CD14-positive monocyte (primary cell): ENCODE measurements at regions not wholly inside any gene's neighbourhood (a gene's known extent, or its start where the extent isn't known, plus 50 kb on each side); places are given as distances from the start of the nearest gene placed in this dataset.
"Not testable (repeated sequence)": the region's sequence is repeated elsewhere in the genome, so short reads cannot be mapped to it uniquely, and the experiment has no call there.

Experiments used
- DNase-seq, 3 donors: peaks; one replicate each; pipeline ENCODE4 v3.0.0-alpha.2; 2011 to 2022
- H2AFZ ChIP-seq: 2 replicates; pipeline ENCODE4 v1.6.0; 2012; ENCODE audit warnings: mild to moderate bottlenecking, low read depth, low read length, inconsistent platforms; ENCODE audit not compliant: insufficient read depth, poor library complexity, severe bottlenecking
- H3K27ac ChIP-seq, 2 donors: 1 replicate in 1 of 2; 2 replicates in 1 of 2; pipeline ENCODE4 v1.5.1; 2012 to 2013; ENCODE audit warnings: low read length in 2 of 2, control low read depth in 1 of 2, inconsistent platforms in 1 of 2, low read depth in 1 of 2, mild to moderate bottlenecking in 1 of 2
- H3K27me3 ChIP-seq, 2 donors: one replicate each; pipeline versions ENCODE4 v1.6.0 to v1.6.1; 2011 to 2013; ENCODE audit warnings: low read length in 2 of 2; ENCODE audit not compliant: control insufficient read depth in 2 of 2, insufficient read depth in 2 of 2
- H3K36me3 ChIP-seq, 2 donors: replicated peaks in 1 of 2; 1 replicate in 1 of 2; 2 replicates in 1 of 2; pipeline versions ENCODE4 v1.5.1 to v1.6.1; 2012 to 2013; ENCODE audit warnings: low read length in 2 of 2, control low read depth in 1 of 2, inconsistent platforms in 1 of 2, mild to moderate bottlenecking in 1 of 2; ENCODE audit not compliant: insufficient read depth in 2 of 2, control insufficient read depth in 1 of 2
- H3K4me1 ChIP-seq, 2 donors: 1 replicate in 1 of 2; 2 replicates in 1 of 2; pipeline versions ENCODE4 v1.5.1 to v1.6.1; 2012 to 2013; ENCODE audit warnings: low read length in 2 of 2, control low read depth in 1 of 2, inconsistent platforms in 1 of 2, mild to moderate bottlenecking in 1 of 2, moderate library complexity in 1 of 2; ENCODE audit not compliant: insufficient read depth in 2 of 2, control insufficient read depth in 1 of 2
- H3K4me2 ChIP-seq: replicated peaks from 2 replicates; pipeline ENCODE3; 2012; ENCODE audit warnings: low read length, moderate library complexity, mild to moderate bottlenecking; ENCODE audit not compliant: poor library complexity, severe bottlenecking; ENCODE audit errors: extremely low read depth
- H3K4me3 ChIP-seq, 3 experiments: fragments of 200-600 bp in 1 of 3; sonication (generic) in 1 of 3; replicated peaks in 1 of 3; 1 replicate in 2 of 3; 2 replicates in 1 of 3; pipeline ENCODE4 v1.5.1; 2011 to 2013; ENCODE audit warnings: low read length in 3 of 3, mild to moderate bottlenecking in 3 of 3, control low read depth in 2 of 3, low read depth in 2 of 3, inconsistent platforms in 1 of 3, moderate library complexity in 1 of 3
- H3K79me2 ChIP-seq: 2 replicates; pipeline ENCODE4 v1.6.0; 2012; ENCODE audit warnings: mild to moderate bottlenecking, control low read depth, inconsistent platforms, low read length, moderate library complexity; ENCODE audit not compliant: insufficient read depth
- H3K9ac ChIP-seq: 2 replicates; pipeline ENCODE4 v1.6.0; 2017; ENCODE audit warnings: low read length, mild to moderate bottlenecking; ENCODE audit not compliant: insufficient read depth, poor library complexity, severe bottlenecking
- H3K9me3 ChIP-seq, 2 donors: replicated peaks in 1 of 2; 1 replicate in 1 of 2; 2 replicates in 1 of 2; pipeline versions ENCODE4 v1.5.1 to v1.6.1; 2012 to 2013; ENCODE audit warnings: low read length in 2 of 2, control low read depth in 1 of 2; ENCODE audit not compliant: control insufficient read depth in 1 of 2, insufficient read depth in 1 of 2
- H4K20me1 ChIP-seq: 2 replicates; pipeline ENCODE4 v1.6.0; 2012; ENCODE audit warnings: mild to moderate bottlenecking, low read length, control low read depth, moderate library complexity; ENCODE audit not compliant: insufficient read depth
- H3K27ac Mint-ChIP-seq, 7 donors: one replicate each; pipeline ENCODE4 v1.8.0; 2020; ENCODE audit warnings: mild to moderate bottlenecking in 7 of 7, mixed read lengths in 7 of 7, moderate library complexity in 6 of 7, inconsistent platforms in 2 of 7
- H3K27me3 Mint-ChIP-seq, 3 donors: one replicate each; pipeline ENCODE4 v1.8.0; 2021 to 2022; ENCODE audit warnings: low read depth in 3 of 3, mild to moderate bottlenecking in 3 of 3, mixed read lengths in 3 of 3, moderate library complexity in 3 of 3, inconsistent platforms in 1 of 3
- H3K36me3 Mint-ChIP-seq, 2 donors: one replicate each; pipeline ENCODE4 v1.8.0; 2020; ENCODE audit warnings: mixed read lengths in 2 of 2, inconsistent platforms in 1 of 2, mild to moderate bottlenecking in 1 of 2
- H3K4me1 Mint-ChIP-seq: one replicate; pipeline ENCODE4 v1.8.0; 2020; ENCODE audit warnings: mild to moderate bottlenecking, mixed read lengths
- H3K4me3 Mint-ChIP-seq, 2 donors: one replicate each; pipeline ENCODE4 v1.8.0; 2020; ENCODE audit warnings: mild to moderate bottlenecking in 2 of 2, mixed read lengths in 2 of 2, moderate library complexity in 1 of 2
- H3K9me3 Mint-ChIP-seq, 7 donors: one replicate each; pipeline ENCODE4 v1.8.0; 2020 to 2022; ENCODE audit warnings: mixed read lengths in 7 of 7, mild to moderate bottlenecking in 6 of 7, moderate library complexity in 6 of 7, inconsistent platforms in 2 of 7
- CTCF ChIP-seq: fragments of 200-600 bp; IDR thresholded peaks from one replicate; pipeline ENCODE4 v1.8.0; 2022; ENCODE audit warnings: antibody characterized with exemption, mild to moderate bottlenecking
- WGBS: methylation state at CpG from one replicate; pipeline ENCODE4 v1.1.5; 2013; ENCODE audit warnings: missing lambda C conversion rate; ENCODE audit not compliant: insufficient coverage; 5-methylcytosine and 5-hydroxymethylcytosine counted together
- intact Hi-C, 2 donors: fragments of 100-400 bp; cut with micrococcal nuclease; formaldehyde crosslinking; loops; one replicate each; pipeline versions ENCODE4 v1.15.0 to v1.15.1; 2023

GRCh38 chr13:65784088-65784816 is 1445.9 kb downstream of the PCDH9 start:
- no peaks in the 10 kb centered on the region for H3K27me3 Mint-ChIP-seq
- no peaks in the 10 kb centered on the region for H3K4me1 Mint-ChIP-seq
- Histone ChIP-seq H3K79me2 (no peaks in the 10 kb centered on the region), H3K4me3 (no peak overlapping the region), H3K4me1 (no peaks in the 10 kb centered on the region), H3K36me3 (no peaks in the 10 kb centered on the region), H3K9me3 (peaks cover 17 to 19% of the 10 kb centered on the region in 2 donors), H3K4me2 (no peak overlapping the region), H4K20me1 (no peaks in the 10 kb centered on the region), H2AFZ (no peak overlapping the region), H3K27ac (no peak overlapping the region), H3K9ac (no peak overlapping the region), H3K27me3 (no peaks in the 10 kb centered on the region)
- WGBS = 91% methylated on average over 9 of the region's 12 CpGs
- H3K36me3 Mint-ChIP-seq = no peaks in the 10 kb centered on the region
- no peak for DNase-seq
- H3K9me3 Mint-ChIP-seq = peaks cover 0 to 19% (median 5%) of the 10 kb centered on the region in 7 donors
- H3K4me3 Mint-ChIP-seq = no peak overlapping the region
- TF ChIP-seq CTCF = no peak
- no peak overlapping the region for H3K27ac Mint-ChIP-seq
- intact Hi-C loops = no loop called here

- TF ChIP-seq CTCF = no peak
- no peaks in the 10 kb centered on the region for H3K36me3 Mint-ChIP-seq
- Histone ChIP-seq H4K20me1 (no peaks in the 10 kb centered on the region), H3K4me2 (no peak overlapping the region), H3K27me3 (no peaks in the 10 kb centered on the region), H3K4me3 (no peak overlapping the region), H3K36me3 (no peaks in the 10 kb centered on the region), H3K9me3 (peaks cover 17 to 19% of the 10 kb centered on the region in 2 donors), H2AFZ (no peak overlapping the region), H3K4me1 (no peaks in the 10 kb centered on the region), H3K27ac (no peak overlapping the region), H3K9ac (no peak overlapping the region), H3K79me2 (no peaks in the 10 kb centered on the region)
- no peaks in the 10 kb centered on the region for H3K27me3 Mint-ChIP-seq
- no peaks in the 10 kb centered on the region for H3K4me1 Mint-ChIP-seq
- 93% methylated on average over 6 of the region's 6 CpGs for WGBS
- DNase-seq = no peak
- intact Hi-C loops = no loop called here
- no peak overlapping the region for H3K27ac Mint-ChIP-seq
- H3K9me3 Mint-ChIP-seq = peaks cover 0 to 19% (median 5%) of the 10 kb centered on the region in 7 donors
- no peak overlapping the region for H3K4me3 Mint-ChIP-seq
These were observed 1446.8 kb downstream of the PCDH9 start for GRCh38 chr13:65783383-65783782.

GRCh38 chr13:65771704-65772313 is 1458.3 kb downstream of the PCDH9 start:
- H3K4me3 Mint-ChIP-seq, H3K27ac ChIP-seq, H4K20me1 ChIP-seq, intact Hi-C loops, H3K4me1 Mint-ChIP-seq, H3K4me1 ChIP-seq, H3K79me2 ChIP-seq, H3K36me3 ChIP-seq, H2AFZ ChIP-seq, H3K9ac ChIP-seq, H3K36me3 Mint-ChIP-seq, H3K27ac Mint-ChIP-seq, H3K27me3 Mint-ChIP-seq, DNase-seq, H3K4me2 ChIP-seq, H3K4me3 ChIP-seq, H3K27me3 ChIP-seq: not testable (repeated sequence)
- H3K9me3 Mint-ChIP-seq = peaks cover 3 to 15% (median 9%) of the 10 kb centered on the region in 7 donors
- WGBS = 100% methylated on average over 4 of the region's 6 CpGs
- H3K9me3 ChIP-seq = peaks cover 8 to 29% of the 10 kb centered on the region in 2 donors
